IPS DF 19.7 (cell line): ENCODE measurements at regions not wholly inside any gene's neighbourhood (a gene's known extent, or its start where the extent isn't known, plus 50 kb on each side); places are given as distances from the start of the nearest gene placed in this dataset.

Source experiments
- DNase-seq: peaks from one replicate; pipeline ENCODE4 v3.0.0-alpha.2; 2013; ENCODE audit warnings: low read depth, low spot score

DNA sequence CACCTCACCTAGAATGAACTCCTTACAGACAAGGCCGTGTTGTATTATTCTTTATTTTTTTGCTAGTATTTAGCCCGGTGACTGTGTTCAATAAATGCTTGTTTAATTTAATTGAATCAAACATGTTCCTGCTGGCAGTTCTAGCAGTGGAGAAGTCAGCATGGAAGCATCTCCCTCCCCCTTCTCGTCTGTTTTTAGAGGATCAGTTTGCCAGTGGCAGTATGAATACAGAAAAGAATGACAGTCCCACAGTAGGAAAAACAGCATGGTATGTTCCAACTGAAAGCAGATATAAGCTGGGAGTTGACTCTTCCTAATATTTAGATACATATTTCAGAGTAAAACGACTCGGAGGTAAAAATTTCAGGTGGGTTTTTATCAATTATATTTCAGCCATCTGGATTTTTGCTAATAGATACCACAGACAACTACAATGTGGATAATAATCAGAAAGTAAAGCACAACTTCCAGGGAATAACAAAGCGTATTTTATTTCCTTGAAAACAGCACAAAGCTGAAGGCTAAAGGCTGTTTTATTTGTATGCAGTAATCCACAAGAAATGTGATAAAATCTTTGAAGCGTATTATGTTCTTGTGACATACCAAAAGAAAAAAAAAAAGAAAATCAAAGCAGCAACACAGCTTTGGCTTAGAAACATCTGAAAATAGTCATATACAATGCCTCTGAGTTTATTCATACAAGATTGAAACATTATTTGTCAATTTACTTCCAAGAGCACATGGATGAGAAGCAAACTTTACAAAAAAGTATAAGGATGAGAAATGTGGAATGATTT lies 244.5 kb upstream of the KCNMB2 start:
- no peak for DNase-seq

DNA sequence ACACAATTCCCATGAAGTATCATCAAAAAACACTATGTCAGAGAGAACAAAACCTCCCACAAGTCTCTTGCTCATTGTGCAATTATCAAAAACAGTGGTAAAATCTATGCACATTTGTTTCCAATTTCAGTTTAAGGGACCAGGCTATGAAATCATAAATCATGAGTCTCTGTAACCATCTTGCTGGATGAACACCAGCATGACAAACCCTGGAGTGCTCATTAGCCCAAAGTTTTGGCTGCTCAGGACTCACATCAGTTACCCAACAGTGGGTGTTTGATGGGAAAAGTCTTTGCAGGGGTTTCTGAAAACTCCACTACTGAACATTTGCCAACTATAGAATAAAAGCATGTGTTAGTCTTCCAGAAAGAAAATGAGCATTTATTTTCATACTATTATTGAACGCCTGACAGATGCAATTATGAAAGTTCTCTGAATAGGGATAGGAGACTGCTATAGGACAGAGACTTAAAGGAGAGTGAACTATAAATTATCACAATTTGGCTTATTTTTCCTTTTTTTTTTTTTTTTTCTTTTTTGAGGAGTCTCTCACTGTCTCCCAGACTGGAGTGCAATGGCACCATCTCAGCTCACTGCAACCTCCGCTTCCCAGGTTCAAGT lies 240.8 kb upstream of the KCNMB2 start:
- DNase-seq = no peak

DNA sequence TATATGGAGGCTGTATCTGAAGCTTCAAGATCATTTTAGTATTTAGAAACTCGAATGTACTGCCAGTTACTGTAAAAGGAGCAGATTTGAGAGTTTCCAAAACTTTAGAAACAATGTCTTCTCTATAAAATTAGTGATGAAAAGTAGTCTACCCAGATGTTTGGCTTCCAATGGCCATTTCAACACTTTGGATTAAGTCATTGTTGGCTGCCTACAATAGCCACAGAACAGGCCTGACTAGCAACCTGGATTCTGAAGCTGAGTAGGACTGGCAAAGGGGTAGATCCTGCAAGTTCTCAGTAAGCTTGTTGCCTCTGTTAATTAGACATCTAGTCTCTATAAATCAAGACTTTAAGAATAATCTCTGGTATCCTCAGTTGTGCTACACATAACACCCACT lies 239.0 kb upstream of the KCNMB2 start:
- DNase-seq = no peak

DNA sequence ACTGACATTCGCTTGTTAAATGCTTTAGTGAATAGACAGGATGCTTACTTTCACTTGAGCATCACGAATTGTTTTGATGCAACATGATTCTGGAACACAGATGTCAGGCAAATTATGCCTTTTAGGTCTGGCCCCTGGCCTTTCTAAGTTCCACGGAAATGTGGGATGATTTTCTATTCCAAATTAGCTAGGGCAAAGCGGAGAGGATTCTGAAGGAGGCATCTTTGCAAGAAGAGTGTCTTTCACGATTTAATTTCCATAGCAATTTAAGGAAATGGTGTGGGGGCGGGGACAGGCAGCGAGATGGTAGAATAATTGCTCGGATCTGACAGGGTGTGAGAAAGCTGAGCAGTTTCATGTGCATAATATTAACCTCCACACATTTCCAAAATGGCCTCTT lies 238.5 kb upstream of the KCNMB2 start:
- DNase-seq = no peak

DNA sequence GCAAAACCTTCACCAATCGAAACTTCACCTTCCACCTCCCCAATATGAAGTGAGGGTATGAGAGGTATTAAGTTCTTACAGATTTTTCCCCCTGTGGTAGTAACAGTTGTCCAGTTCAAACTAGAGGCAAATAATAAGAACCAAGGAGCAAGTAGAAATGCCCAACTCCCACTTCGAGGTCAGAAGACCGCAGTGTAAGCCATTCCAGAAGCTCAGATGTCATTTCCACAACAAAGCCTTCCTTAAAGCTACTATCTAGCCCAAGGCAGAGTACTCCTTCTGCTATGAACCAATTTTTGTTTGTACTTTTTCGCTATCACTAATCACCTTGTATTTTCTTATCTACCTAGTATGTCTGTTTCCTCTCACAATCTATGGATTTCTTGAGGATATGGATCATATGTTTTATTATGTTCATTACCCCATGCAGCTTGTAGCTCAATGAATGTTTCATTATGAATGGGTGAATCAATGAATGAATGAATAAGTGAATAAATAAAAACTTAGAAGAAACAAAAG lies 235.7 kb upstream of the KCNMB2 start:
- DNase-seq = no peak

DNA sequence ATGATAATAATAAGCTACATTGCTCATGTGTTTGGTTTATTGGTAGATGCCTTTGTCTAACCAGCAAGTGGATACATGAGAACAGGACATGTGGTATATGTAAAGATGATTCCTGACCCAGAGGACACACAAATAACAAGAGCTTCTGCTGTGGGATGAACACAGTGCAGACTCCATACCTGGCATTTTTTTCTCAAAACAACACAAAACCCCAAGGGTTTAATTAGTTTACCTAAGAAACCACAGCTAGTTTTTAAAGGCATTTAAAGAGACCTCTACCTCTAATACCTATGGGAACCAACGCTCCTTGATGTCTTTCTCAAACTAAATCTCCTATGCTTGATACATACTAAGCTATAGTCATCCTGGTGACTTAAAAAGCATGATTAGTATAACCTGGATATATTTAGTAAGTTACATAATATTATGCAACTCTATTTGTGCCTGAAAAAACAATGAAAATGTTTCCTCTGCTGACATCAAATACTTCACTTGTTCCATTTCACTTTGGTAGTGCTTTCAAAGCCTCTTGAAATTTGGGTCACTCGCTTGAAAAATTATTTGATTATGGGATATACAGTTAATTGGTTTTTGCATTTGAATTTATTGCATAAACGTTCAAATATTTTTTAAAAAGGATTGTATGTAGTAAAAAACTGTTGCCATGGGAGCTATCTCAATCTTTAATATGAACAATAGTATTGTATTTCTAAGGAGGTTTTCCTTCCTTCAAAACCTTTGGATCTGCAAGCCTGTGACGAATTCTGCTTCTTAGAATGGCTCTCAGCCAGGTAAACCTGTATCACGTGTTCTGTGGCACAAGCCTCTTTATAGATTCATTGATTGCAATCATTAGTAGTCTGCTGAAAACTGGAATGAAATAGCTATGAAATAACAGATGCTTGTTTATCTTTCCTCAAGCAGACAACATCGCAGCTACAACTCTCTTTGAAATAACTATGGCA lies 233.0 kb upstream of the KCNMB2 start:
- no peak for DNase-seq

DNA sequence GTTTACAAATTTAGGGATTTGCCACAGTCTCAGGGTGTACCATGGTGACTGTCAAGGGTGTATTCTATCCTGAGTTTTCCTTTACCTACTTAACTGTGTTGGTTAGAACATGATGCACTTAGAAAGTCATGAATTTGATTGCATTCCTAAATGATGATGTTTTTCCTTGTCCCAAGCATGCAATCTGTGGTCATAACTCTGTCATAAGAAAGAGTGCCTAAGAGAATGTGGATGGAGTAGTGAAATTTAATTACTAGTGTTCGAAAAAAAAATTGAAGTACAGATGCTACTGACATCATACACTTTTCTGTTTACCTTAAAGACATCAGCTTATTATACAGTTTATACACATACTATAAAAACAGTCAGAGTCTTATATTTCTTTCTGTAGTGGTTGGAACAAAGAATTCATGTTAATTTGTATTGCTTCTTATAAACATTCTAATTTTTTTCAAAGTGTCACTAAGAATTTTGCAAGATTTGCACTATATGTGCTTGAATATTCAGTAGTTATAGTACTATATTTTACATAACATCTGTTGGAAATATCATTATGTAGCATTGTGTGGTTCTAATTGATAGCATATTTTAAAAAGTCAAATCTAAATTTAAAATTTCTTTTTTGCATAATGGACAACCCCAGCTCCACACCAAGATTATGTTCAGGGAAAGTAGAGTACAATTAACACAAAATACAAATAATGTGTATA lies 231.3 kb upstream of the KCNMB2 start:
- DNase-seq = no peak

DNA sequence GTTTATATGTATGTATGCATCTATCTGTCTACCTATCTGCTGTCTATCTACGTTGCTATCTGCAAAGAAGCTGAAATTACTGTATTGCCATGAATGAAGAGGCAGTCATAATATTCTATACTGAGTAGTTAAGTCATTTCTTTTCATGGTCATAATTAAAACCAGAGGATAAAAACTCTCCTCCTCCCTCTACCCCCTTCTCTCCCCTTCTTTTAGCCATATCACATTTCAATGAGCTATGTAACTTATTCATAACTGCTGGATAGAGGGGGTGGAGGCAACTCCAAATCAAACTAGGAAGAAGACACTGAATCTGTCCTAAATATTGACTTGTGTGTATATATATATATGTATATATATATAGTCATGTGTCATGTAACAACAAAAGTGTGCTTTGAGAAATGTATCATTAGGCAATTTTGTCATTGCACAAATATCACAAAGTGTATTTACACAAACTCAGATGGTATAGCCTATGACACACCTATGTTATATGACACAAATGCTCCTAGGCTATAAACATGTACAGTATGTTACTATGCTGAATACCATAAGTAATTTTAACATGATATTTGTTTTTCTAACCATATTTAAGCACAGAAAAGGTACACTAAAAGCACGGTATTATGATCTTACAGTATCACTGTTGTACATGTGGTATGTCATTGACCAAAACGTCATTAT lies 229.7 kb upstream of the KCNMB2 start:
- no peak for DNase-seq

DNA sequence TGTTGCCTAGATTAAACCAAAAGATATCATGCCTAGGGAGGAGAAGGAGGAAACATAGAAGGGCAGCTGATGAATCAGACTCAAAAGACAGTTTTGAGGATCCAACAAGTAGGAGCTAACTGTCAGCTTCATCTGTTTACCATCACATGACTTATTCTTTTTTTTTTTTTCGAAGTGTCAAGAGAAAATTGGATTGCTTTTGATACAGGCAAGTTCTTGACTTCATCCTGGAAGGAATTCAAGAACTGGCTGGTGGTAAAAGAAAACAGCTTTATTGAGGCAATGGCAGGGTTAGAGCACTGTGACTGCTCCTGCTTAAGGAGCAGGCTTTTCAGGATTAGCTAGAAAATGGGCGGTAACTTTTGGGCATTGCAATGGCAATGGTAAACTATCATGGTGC lies 227.5 kb upstream of the KCNMB2 start:
- no peak for DNase-seq

DNA sequence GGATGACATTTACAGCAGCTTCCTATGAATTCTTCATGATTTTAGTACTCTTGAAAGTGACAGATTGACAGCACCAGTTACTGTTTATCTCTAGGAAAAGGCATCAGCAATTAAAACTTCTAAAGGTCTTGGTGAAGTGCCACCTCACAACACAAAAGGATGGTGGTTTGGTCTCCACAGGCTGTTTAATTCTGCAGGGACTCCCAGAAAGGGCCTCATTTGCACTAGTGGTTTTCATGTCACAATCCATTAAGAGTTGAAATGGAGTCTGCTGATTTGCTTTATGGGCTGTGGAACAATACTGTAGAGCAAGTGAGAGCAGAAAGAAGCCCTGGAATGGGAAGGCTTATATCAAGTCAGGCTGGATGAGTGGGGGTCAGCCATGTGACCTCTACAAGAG lies 225.3 kb upstream of the KCNMB2 start:
- no peak for DNase-seq

DNA sequence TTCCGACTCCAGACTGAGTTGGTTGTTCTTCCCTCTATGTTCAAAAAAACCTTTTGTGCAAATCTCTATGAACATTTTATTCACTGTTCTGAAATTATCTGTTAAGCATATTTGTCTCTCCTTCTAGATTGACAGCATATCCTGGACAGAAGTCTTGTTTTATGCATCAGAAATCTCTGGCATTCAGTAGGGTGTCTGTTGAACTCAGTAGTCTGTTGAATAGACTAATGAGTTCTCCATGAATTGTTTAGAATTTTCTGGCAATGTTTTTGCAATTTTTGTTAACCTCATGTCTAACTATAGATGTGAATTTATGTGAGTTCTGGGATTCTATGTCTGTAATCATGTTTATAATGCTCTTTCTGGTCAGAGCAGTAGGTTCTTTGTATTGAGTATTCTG lies 222.5 kb upstream of the KCNMB2 start:
- DNase-seq = no peak

DNA sequence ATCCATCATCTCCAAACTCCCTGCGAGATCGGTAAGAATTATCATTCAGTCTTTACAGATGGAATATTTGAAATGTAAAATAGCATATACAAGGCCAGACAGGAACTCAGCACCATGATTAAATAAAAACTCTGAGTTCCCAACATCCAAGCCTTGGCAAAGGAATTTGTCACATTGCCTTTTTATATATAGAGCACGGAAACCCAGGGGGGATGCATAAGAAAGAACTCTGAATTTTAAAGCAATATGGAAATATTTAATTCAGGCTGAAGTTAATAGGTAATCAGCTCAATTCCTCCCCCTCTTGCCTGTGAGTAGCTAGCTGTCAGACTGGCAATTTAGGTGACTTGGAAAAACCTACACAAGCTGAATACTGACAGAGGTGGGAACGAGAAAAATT lies 217.9 kb upstream of the KCNMB2 start:
- DNase-seq = no peak

DNA sequence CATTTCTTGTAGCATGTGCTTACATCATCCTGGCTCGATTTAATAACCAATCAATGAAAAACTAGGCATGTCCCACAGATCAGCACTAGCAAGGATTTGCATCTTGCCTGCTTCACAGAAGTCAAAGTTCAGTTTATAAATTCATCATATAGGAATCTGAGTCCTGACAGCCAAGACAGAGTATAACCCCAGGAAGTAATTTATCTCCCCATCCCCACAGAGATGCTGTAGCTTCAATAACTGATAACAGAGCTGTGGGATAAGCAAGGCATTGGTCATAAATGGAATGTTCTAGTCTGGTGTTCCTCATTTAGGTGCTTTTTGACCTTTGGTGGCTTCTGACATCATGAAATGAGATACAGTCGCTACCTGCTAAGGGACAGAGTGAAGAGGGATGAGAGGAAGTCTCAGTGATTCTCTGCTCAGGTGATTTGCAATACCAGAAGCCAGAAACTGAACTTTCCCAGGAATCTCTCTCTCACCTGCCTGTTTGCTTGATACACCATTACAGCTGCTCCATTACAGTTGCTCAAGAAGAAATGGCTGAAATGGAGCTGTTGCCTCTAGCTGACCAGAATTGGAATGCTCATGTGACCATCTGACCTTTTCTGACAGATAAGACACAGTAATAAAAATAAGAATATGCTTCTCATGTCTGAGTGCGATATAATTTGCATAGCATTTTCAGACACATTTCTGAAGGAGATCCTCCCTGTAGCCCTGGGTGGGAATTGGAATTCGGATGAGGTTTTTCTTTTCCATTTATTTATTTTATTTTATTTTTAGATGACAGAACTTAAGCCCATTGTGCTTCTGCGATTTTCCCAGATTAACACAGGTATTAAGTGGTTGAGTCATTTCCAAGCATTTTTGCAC lies 217.1 kb upstream of the KCNMB2 start:
- DNase-seq = no peak

DNA sequence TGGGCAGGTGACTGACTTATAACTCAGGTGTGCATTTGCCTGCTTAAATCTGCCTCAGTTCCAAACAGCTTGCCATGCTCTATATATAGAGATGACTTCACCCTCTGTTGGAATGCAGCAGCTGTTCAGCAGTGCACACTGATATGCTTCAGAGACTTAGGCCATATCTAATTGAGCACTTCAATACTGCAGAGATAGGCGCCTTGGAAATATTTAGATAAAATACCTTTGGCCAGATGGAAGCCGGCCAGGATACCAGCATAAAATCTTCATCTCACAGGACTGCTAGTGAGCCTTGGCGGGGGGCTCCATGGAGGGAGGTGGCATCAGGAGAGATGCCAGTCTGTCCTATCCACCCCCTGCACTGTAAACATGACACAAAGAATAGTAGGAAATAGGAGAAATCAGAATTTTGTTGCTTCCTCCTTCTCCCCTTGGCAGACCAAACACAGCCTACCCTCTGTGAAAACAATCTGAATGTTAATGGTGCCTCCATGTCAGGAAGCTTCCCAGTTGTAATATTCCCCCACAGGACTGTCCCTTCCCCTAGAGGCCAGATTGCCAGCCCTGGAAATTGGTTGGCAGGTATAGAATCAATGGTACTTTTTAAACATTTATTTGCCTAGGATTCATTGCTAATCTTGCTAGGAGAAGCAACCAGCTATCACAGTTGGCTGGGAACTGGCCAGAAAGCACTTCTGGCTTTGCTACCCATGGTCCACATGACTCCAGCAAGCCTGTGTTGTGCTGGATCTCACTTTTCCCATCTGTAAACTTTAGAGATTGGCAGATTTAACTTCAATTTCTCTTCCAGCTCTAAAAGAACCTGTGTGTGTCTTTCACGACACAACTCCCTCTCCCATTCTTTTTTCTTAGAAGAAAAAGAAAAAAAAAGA lies 215.5 kb upstream of the KCNMB2 start:
- no peak for DNase-seq

DNA sequence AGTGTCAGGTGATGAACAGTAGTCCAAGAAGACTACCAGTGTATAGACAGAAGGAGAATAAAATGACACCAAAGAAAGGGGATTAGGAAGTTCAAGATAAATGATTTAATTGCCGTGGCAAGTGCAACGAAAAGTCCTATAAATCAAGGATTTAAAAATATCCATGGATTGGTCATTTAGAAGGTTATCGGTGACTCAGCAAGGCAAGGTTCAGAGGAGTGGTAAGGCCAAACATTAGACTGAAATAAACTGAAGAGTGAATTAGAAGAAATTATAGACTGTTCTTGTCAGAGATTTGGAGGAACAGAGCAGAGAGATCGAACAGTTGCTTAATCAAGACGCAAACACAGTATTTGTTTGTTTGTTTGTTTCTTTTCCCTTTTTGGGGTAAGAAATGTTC lies 211.9 kb upstream of the KCNMB2 start:
- no peak for DNase-seq

DNA sequence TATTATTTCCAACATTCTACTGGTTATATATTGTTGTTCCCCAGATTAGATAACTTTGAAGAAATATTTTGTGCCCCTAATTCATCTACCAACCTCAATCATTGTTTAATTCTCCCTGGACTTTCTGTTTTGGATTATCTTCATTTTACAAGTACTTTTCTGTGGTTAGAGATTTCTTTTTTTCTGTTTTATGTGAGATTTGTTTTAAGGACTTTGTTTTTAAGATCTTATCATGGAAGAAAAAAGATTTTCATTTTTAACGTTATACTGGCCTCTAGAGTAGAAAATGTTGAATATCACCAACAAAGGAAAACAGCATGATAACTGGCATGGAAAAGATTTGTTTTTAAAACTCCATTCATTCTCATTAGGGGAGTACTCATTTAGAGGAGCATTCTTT lies 210.9 kb upstream of the KCNMB2 start:
- no peak for DNase-seq

DNA sequence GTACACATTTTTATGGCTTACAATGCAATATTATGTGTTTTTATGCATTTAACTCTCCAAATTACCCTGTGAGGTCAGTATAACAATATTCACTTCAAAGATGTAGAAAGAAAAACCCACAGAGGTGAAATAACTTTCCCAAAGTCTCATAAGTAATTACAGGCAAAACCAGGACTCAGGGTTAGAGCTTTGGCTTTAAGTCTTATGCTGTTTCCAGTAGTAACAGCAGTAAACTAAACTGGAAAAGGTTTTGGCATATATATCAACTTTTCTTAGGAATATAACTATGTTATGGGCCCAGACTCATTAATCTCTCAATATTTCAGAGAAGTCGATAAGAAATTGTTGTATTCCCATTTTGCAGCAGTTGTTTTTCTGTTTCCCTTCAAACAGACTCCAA lies 206.3 kb upstream of the KCNMB2 start:
- DNase-seq = no peak

DNA sequence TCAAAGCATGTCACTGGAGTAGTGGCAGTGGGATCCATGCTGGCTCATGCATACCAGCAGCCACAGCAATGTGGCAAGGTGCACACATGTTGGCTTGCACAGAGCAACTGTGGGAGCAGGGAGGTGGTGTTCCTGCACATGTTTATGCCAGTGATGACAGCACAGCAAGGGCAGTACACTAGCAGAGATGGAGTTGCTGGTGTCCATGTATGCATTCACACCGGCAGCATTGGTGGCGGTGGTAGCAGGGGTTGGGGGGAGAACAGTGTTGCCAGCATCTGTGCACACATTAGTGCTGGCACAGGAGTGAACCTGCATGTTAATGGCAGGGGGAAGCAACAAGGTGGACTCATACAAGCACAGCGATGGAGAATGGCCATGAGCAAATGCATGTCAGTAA lies 202.0 kb upstream of the KCNMB2 start:
- DNase-seq = no peak

DNA sequence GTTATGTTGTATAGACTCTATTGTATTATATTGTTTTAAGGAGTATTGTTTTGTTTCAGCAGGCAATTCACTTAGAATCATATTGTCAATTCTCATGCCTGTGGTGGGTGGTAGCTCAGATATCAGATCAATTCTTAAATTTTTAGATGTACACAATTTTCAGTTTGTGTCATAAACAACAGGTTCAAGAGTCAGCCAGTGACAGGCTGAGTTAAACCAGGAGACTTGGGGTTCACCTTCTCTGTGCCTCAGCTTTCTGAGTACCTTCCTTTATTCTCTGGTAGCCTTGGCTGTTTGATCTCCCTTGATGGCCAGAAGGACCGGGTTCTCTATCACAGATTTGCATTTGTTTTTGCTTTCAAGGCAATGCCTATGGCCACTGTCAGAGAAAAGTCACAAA lies 199.9 kb upstream of the KCNMB2 start:
- DNase-seq = no peak
